Ovary (tissue), 3 donors: ENCODE measurements at regions not wholly inside any gene's neighbourhood (a gene's known extent, or its start where the extent isn't known, plus 50 kb on each side); places are given as distances from the start of the nearest gene placed in this dataset.

Experiments used
- POLR2A ChIP-seq: fragments of 450-650 bp; IDR thresholded peaks from one replicate; pipeline ENCODE4 v1.6.1; 2017; ENCODE audit warnings: antibody characterized with exemption, mild to moderate bottlenecking, moderate library complexity
- TF ChIP-seq, protein P1 (sequence below), 3 donors: fragments of 450-650 bp in 2 of 3; fragments of 200-600 bp in 1 of 3; IDR thresholded peaks; one replicate each; pipeline versions ENCODE4 v1.5.1 to v1.8.0; 2016 to 2022; ENCODE audit warnings: antibody characterized with exemption in 3 of 3, mild to moderate bottlenecking in 1 of 3
- donor health status: DM: no; HTN: no; CAD: no.

- TF ChIP-seq, protein P1, sequence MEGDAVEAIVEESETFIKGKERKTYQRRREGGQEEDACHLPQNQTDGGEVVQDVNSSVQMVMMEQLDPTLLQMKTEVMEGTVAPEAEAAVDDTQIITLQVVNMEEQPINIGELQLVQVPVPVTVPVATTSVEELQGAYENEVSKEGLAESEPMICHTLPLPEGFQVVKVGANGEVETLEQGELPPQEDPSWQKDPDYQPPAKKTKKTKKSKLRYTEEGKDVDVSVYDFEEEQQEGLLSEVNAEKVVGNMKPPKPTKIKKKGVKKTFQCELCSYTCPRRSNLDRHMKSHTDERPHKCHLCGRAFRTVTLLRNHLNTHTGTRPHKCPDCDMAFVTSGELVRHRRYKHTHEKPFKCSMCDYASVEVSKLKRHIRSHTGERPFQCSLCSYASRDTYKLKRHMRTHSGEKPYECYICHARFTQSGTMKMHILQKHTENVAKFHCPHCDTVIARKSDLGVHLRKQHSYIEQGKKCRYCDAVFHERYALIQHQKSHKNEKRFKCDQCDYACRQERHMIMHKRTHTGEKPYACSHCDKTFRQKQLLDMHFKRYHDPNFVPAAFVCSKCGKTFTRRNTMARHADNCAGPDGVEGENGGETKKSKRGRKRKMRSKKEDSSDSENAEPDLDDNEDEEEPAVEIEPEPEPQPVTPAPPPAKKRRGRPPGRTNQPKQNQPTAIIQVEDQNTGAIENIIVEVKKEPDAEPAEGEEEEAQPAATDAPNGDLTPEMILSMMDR (IDR thresholded peaks at IDR 0.05): peak in 2 of 3 donors; percentile 27 to 57
- no peak for TF ChIP-seq POLR2A
These were observed 289.0 kb upstream of the TFPI start for GRCh38 chr2:187842978-187843847.
